HG03520 (cell line): ENCODE measurements at regions not wholly inside any gene's neighbourhood (a gene's known extent, or its start where the extent isn't known, plus 50 kb on each side); places are given as distances from the start of the nearest gene placed in this dataset.

Experiments used
- ATAC-seq: cut with Tn5 transposase; IDR thresholded peaks from one replicate; pipeline ENCODE4 v1.9.1; 2021; ENCODE audit warnings: mild to moderate bottlenecking, moderate library complexity; ENCODE audit not compliant: unreplicated experiment

DNA sequence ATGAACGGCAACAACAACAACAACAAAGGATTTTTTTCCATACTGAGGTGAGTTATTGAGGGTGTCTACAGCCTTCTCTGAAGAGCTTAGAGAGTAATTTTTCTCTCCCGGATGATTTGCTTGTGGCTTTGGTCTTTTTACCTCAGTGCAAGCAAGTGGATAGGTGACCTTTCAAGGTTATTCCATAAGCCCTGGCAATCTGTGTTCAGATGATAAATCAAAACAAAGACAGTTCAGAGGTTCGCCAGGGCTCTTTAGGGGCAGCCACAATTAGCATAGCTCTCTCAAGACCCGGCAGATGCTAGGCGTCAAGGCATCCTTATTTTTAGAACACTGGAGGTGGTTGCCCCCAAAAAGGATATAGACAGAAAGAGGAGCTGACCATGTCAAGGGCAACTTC is 417.9 kb upstream of the C9orf72 start:
- no peak for ATAC-seq

DNA sequence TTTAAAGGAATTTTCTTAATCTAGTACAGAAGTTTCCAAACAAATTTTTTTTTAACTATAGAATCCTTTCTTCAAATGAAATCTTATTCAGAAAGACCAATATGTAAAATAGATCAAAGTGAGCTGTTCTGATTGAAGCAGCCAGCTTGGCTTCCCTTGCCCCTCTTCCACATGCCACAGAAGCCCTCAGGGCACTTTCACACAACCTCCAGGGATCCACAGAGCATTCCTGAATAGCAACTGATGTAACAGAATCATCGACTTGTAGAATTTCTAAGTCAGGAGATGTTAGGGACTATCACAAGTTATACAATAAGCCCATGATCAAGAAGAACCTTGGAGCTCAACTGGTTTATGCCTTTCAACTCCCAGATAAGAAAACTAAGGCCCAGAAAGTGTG is 427.8 kb upstream of the C9orf72 start:
- ATAC-seq, result no peak

DNA sequence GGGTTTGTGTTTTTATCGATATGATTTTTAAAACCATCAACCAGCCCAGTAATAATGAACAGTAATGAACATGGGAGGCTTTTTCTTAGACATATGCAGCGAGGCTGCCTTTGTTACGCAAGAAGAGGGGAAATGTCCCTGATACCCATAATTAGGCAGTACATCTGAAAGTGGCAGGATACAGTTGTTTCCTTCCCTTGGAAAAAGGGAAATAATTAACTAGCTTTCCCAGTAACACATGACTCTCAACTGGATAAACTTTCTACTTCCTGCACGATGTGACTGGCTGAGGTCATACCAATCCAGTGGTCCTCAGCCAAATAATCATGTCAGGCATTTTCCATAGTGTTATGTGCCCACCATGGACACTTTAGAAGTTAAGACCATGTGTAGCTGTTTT is 431.6 kb upstream of the C9orf72 start:
- ATAC-seq, result no peak

DNA sequence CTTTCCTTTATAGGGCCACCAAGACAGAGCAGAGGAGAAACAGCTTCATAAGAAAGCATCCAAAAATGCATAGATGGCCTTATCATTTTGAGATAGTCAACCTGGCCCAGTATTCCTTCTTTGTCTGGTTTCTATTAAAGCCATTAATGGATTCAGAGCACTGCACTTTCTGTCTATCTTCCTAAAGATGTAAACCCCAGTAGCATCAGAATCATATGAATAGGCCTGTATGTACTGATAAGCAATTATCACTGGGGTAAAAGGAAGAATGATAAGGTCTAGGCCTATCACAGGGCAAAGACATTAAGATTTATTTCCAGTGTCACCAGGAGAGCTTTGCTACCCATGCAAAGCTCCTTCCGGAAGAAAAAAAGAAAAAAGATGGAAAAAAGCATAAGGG is 432.5 kb upstream of the C9orf72 start:
- ATAC-seq, result no peak

DNA sequence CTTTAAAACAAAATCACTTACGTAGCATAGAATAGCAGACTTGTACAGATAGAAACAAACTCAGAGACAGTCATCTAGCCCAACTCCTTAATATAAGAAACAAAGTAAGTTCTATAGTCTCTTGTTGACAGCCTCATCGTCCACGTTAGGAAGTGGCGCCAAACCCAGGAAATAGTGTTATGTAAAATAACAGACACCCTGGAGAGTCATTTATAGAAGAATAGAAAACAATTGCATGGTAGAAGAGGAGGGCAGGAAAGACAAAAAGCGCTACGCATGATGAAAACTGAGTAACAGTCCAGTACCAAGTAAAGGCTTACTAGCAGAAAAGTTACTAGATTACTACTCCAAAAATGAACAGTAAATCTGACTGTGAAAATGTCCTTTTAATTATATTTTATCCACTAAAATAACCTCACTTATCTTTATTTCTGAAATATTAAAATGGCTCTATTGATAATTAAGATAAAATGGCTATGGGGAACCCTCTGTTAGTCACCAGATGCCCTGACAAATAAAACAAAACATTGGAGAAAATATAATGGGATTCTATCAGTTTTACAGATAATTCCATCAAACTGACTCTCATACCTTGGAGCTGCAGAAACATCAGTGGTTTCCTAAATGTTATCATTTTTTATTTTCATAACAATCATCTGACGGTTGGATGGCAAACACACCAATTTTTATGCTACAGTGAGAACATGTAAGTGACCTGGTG is 434.0 kb upstream of the C9orf72 start:
- no peak for ATAC-seq

DNA sequence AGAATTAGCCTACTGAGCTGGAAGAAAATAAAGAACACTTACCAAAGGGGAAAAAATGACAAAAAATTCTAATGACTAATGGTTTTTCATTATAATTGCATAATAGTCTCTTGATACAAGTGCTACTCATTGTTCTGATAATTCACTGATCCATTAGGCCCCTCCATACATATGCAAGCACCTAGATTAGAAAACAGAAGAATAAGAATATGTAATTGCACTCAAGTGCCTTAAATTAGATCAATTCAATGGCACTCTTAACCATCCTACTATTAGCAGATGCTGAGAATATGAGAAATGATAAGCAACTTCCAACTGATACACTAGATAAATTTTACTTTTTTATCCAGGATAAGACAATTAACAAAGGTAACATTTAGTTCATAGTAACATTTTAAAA is 440.9 kb upstream of the C9orf72 start:
- ATAC-seq, result no peak

DNA sequence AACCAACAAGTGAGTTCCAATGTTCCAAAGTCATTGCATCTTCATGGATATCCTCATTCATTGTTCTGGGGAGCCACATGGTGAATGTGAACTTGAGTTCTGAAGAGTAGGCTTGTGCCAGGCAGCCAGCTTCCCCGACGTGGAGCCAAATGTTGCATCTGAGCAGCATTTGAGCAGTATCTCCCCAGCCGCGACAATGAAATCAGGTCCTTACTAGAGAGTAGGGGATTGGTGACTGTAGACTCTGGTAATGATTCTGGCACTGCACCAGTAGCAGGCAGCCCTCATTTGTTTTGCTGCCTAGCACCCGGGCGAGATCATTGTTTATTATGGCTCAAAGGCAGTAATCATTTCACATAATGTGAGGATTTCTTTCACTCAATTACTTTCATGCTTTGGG is 451.4 kb upstream of the C9orf72 start:
- ATAC-seq, result no peak

DNA sequence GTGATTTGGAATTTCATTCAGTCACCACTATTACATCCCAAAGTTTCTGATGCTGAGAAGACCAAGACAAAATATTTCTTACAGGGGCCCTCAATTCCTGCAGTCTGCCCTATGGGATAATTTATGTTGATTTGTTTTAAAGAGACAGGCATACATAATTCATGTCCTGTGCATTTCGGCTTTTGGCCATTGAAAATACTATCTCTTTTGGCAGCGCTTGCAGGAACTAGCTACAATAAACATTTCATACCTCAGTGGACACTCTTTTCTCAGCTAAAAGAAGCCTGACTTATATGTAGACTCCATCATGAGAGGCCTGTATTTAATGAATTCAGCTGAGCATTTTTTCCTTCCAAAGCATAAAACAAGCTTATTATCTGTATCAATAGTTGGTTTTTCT is 451.9 kb upstream of the C9orf72 start:
- ATAC-seq, result no peak

DNA sequence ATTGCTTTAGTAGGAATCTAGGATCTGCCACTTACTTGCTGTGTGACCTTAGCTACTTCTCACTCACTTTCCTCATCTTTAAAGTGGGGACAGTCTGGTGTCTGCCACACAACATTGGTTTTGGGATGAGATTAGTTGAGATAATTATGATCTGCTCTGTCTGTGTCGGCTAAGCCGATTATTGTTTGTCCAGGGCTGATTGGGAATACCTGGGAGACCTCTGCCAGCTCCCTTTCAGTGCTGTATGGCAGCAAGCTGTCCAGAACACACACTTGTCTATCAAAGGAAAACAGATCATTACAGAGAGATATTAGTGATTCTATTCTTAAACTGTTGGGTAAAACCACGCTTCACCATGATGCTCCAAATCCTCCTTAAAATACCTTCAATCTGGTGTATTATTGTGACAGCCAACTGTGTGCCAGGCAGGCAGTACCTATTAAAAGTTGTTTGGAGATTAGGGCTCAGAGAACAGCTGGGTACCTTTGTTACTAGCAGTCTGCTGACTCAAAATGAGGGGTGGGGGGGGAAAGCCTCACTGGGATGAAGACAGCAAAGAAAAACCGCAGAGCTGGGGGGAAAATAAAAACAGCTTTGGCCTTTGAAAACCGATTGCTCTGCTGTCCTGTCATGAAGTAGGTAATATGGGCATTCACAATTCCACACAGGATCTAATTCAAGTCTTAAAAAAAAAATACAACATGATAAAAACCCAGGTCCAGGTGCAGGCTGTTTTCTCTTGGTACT is 458.4 kb upstream of the C9orf72 start:
- no peak for ATAC-seq

DNA sequence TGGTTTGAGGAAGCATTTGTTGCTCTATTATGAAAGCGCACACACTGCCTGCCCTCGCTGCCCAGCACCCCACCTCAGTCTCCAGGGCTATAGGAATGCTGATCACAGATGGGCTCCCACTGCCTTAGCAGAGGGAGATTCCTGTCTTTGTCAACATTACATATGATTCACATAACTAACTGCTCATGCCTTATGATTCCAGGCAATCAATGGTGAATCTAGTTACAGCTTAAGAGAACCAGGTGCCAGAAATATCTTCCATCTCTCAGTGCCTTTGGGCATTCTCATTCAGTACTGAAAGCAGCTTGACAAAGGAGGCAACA is 458.9 kb upstream of the C9orf72 start:
- ATAC-seq, result no peak

DNA sequence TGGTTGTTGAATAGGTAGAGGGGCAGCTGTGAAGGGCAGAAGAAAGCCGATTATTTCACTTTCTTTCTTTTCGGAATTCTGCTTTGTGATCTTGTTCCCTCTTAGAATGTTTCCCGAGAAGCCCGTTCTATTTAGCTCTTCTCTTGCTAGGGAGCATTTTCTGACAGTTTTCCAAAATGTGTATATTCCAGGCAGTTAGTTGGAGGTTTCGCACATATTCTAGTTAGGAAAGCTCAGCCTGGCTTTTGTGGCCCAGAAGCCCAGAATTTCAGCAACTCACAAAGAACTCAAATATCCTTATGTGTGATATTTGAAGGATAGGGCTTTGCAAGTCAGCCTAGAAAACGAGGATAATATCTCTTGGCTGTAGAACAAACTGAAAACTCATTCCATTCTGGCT is 461.0 kb upstream of the C9orf72 start:
- ATAC-seq, result no peak

DNA sequence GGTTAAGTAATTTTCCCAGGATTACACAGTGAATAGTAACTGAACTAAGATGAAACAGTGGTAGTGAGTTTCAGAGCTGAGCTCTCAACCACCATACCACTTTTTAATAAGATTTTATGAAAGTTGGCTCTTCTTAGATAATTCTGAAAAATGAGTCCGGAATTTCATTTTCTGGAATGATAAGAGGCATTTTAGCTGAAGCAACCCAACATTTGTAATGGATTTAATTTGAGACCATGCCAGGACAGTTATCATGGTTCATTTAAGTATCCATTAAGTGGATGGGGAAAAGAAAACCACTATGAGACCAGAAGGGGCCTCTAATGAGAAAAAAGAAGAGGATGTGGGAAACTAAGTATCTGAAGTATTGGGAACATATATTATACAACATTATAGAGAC is 464.7 kb upstream of the C9orf72 start:
- no peak for ATAC-seq

DNA sequence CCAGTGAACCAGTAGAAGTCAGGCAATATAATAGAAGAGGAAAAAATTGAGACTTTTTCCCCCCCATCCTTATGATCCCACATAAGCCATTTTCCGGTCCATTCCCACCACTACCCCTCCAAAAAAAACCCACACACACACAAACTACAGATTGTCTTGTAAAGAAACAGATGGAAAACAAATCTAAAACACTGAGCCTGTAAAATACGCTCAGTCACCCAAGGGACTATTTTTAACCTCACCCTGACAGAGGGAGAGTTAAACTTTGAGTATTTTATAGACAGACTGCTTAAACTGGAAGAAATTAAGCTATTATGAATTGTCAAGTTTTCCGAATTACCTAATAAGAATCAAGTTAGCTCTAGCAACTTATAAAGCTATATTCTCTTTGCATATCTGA is 471.8 kb upstream of the C9orf72 start:
- no peak for ATAC-seq

DNA sequence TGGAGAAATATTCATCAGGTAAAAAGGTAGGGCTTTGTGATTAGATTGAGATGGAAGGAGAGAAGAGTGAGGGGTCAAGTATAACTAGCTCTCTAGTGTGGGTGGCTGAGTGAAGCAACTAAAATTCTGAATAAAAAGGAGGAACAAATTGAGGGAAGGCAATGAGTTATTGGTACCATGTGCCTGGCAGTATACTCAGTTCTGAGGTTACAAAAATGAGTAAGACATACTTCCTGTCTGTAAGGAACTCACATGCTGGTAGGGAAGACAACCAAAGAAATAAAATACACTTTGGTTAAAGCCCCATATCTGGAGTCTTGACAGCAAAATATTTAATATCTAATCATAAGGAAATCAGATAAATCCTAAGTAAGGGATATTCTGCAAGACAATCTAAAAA is 476.8 kb upstream of the C9orf72 start:
- ATAC-seq, result no peak

DNA sequence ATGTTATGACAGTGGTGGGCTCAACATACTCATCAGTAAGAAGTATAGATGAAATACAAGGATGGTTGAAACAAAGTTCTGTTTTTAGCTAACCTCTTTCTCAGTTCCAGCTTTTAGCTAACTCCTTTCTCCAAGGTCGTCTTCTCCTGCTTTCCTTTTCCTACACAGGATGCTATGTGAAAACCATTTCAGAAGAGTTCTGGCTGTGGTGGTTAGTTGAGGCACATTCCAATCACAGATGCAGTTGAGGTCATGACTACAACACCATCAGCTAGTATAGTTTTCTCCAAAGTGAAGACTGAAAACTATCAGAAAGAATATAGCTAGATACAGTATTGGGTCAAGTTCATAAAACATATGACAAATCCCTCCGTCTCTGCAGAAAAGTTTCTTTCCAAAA is 477.7 kb upstream of the C9orf72 start:
- no peak for ATAC-seq

DNA sequence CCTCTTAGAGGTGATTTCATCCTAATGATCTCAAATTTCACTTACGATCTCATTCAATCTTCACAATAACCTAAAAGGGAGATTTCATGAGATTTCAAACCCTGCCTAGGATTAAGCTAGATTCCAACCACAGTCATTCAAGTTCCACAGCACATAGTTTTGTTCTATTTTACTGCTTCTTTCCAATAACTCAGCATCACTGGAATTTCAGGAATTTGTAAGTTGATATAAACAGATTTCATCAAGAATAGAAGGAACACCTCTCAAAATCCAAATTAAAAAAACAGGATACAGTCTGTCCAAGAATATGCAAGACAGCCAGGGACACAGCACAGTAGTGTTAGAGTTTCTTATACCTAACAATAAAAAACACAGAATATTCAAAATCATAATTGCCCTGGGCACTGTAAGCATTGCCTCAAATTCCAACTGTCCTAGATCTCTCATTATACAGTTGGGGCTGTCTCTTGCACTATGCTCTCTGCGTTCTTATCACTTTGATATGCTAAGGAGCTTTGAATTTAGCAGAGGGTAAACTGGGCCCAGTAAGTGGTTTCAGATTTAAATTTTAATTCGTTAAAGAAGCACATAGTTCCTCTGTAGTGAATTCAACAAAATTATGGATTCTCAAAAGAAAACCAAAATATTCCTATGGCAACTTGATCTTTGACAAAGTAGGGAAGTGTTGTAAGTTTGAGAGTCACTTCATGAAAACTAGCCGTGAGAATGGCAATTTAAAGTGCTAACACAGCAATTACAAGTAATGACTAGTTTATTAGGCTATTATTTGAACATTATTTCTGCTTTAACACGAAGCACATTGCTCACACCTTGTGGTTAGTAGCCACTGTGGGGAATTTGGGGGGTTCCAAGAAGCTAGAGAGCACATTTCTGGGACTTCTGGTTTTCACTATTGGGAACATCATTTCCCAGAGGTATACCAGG is 478.6 kb upstream of the C9orf72 start:
- no peak for ATAC-seq

DNA sequence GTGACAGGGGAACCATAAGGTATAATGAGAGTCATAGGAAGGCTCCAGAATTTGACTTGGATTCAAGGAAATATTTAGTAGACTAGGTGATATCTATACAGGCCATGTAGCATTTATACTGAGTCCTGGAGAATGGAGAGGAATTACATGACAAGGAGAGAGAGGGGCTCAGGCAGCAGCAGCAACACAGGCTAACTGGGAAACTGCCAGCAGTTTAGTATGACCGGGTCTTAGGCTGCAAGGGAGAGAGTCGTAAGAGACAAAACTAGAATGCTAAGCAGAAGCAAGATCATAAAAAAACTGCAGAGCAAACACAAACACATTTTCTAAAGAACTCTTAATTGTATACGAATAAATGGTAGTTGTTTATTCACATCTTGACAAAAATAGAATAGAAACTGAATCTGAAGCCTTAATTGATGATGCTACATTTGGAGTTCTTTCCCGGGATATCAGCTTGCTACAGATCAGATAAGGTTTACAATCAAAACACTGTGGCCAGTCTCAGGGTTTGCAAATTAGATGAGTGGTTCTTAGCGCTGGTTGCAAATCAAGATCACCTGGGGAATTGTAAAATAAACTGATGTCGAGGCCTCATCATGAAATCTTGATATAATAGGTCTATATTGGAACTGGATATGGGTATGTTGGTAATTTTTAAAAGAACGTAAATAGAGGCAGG is 480.0 kb upstream of the C9orf72 start:
- ATAC-seq, result no peak

DNA sequence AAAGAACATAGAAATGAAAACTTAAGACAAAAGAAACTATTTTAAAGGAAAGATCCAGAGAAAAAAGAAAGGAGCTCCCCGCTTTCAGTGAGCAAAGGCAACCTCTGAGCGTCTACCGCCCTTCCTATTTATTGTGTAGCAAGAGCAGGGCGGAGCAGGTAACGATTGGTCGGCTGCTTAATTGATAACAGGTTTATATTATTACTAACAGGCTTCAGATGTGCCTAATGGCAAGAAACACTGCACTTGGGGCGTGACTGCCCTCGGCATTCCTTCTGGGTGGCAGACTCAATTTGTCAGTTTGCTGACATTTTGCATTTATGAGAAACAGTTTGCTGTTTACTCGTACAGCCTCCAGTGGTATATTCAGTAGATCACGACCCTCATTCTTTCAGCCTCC is 482.7 kb upstream of the C9orf72 start:
- no peak for ATAC-seq

DNA sequence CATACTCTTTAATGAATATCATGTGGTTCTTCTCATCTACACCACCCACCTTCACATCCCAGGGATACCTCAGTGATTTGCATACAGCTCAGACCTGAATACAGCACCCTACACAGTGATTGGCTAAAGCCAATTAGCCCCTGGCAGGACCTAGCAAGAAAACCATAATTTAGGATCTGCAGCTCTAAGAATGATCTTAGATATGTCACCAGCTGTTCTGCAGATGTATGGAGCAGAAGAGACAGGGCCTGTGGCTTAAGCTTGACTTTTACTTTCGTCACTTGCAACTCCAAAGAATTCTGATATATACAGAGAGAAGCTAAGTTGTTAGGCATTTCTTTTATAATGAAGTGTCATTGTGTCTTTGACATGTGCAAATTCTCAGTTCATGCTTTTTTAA is 483.2 kb upstream of the C9orf72 start:
- ATAC-seq, result no peak

DNA sequence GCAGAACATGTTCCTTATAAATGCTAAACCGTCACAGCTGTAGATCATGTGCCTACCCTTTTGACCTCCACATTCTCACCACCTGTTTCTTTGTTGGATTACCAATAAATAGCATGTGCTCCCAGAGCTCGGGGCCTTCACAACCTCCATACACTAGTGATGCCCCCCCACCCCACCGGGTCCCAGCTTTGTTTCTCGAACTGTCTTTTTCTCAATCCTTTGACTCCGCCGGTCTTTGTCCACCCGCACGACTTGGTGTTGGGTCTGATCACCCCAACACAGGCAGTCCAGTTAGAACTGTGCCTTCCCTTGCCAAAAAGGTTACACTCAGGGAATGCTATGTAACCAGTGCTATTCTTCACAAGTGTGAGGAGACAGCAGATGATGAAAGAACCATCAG is 485.9 kb upstream of the C9orf72 start:
- ATAC-seq, result no peak

DNA sequence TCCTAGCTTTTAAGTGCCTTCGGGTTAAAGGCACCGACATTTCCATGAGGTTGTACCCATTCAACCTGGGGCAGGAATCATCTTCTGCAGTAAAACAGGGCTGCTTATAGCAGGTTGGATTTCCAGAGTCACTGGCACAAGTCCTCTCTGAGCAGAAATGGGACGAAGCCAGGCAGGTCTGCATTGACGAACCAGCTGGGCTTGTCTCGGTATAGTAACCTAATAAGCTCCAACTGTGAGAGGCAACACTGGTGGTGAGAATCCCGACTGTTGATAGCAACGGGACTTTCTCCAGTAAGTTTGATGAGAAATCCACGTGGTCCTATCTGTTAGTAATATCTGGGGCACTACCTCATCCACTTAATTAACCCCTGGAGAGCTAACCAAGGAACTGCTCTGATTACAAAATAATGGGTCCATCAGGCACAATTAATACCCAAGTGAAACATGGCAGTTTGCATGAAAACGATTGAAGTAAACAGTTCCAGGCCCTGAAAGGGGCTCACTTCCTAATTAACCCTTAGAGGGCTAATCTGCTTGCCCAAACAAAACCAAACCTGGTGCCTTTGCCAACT is 491.0 kb upstream of the C9orf72 start:
- ATAC-seq, result no peak
